HG02943 (cell line): ENCODE measurements at regions not wholly inside any gene's neighbourhood (a gene's known extent, or its start where the extent isn't known, plus 50 kb on each side); places are given as distances from the start of the nearest gene placed in this dataset.

ENCODE experiments used
- ATAC-seq: cut with Tn5 transposase; IDR thresholded peaks from one replicate; pipeline ENCODE4 v1.9.1; 2021; ENCODE audit warnings: mild to moderate bottlenecking, low read depth, moderate library complexity; ENCODE audit not compliant: unreplicated experiment

- ATAC-seq, result no peak
Observed at GRCh38 chr11:80457823-80458222, 1017.0 kb upstream of the TENM4 start.

GRCh38 chr11:80455818-80456217, 1015.0 kb upstream of the TENM4 start:
- no peak for ATAC-seq

- no peak for ATAC-seq
Observed at GRCh38 chr11:80451105-80451504, 1010.3 kb upstream of the TENM4 start.

GRCh38 chr11:80448709-80449108, 1007.9 kb upstream of the TENM4 start:
- no peak for ATAC-seq

GRCh38 chr11:80443177-80443576, 1002.3 kb upstream of the TENM4 start:
- ATAC-seq, result no peak

GRCh38 chr11:80441821-80442220, 1001.0 kb upstream of the TENM4 start:
- no peak for ATAC-seq

- ATAC-seq, result no peak
Observed at GRCh38 chr11:80440835-80441234, 1000.0 kb upstream of the TENM4 start.

GRCh38 chr11:80436547-80436946, 995.7 kb upstream of the TENM4 start:
- no peak for ATAC-seq

- no peak for ATAC-seq
Observed at GRCh38 chr11:80435345-80435744, 994.5 kb upstream of the TENM4 start.

- ATAC-seq, result no peak
Observed at GRCh38 chr11:80432057-80432456, 991.2 kb upstream of the TENM4 start.

- ATAC-seq, result no peak
Observed at GRCh38 chr11:80424012-80424695, 983.3 kb upstream of the TENM4 start.

- ATAC-seq, result no peak
Observed at GRCh38 chr11:80420374-80420773, 979.5 kb upstream of the TENM4 start.

GRCh38 chr11:80417681-80418080, 976.9 kb upstream of the TENM4 start:
- no peak for ATAC-seq

GRCh38 chr11:80415580-80415979, 974.8 kb upstream of the TENM4 start:
- ATAC-seq, result no peak

GRCh38 chr11:80414181-80415165, 973.6 kb upstream of the TENM4 start:
- no peak for ATAC-seq

GRCh38 chr11:80412604-80413003, 971.8 kb upstream of the TENM4 start:
- ATAC-seq, result no peak

- no peak for ATAC-seq
Observed at GRCh38 chr11:80393210-80393609, 952.4 kb upstream of the TENM4 start.

- no peak for ATAC-seq
Observed at GRCh38 chr11:80390505-80390904, 949.7 kb upstream of the TENM4 start.

- no peak for ATAC-seq
Observed at GRCh38 chr11:80388536-80388935, 947.7 kb upstream of the TENM4 start.

GRCh38 chr11:80388130-80388529, 947.3 kb upstream of the TENM4 start:
- no peak for ATAC-seq

- no peak for ATAC-seq
Observed at GRCh38 chr11:80383655-80384054, 942.8 kb upstream of the TENM4 start.
